NCI-H2196 treated with DMSO at 0.1 percent for 48 hours (cell line): ENCODE measurements at regions not wholly inside any gene's neighbourhood (a gene's known extent, or its start where the extent isn't known, plus 50 kb on each side); places are given as distances from the start of the nearest gene placed in this dataset.
"Not testable (repeated sequence)": the region's sequence is repeated elsewhere in the genome, so short reads cannot be mapped to it uniquely, and the experiment has no call there.

ENCODE experiments used
- DNase-seq: peaks from one replicate; lab custom pipeline; 2025; ENCODE audit not compliant: unreplicated experiment; lab: John Stamatoyannopoulos, UW

DNA sequence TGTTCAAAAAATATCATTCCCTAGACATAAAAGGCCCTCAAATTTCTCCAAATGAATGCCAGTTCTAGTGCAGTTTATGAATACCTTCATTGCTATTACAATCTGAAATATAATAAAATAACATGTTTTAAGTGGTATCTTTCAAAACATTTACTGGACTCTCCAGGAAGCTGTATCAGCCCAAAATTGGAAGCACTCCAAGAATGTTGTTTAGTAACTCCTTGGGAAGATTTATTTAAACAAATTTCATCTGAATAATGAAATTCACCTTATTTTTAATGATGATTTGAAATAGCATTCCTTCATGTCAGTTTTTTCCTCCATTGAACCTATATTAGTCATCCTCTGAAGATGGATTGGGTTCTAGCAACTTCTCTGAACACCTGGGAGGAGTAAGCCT is 217.2 kb upstream of the PCDH18 start:
- no peak for DNase-seq

- no peak for DNase-seq
Observed at GRCh38 chr4:137748616-137749015, 216.3 kb upstream of the PCDH18 start.

GRCh38 chr4:137740141-137740540 is 207.8 kb upstream of the PCDH18 start:
- DNase-seq = no peak

GRCh38 chr4:137739391-137739790 is 207.1 kb upstream of the PCDH18 start:
- DNase-seq = no peak

DNA sequence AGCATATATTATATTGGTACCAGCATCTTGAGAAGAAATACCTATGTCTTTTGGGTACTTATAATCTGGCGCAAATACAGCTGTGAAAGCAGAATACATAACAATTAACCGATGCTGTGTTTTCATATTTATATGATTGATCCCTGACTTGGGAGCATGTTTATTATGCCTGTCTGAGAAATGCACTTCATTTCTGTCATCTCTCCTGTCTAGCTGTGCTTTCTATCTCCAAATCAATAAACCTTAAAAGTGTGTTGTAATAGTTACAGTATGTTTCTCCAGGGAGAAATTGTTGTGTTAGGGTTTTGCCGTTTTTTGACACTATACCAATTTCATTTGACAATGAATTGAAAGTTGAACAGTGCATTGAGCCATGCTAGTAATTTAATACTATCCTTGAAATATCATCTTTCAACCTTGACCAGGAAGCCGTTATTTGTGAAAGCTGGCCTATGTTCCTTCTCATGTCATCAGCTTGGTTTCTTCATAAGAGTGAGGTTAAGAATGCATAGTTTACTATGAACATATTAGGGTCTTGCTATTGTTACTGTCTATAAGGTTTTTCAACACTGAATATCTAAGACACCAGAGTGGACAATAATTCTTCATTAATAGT is 206.2 kb upstream of the PCDH18 start:
- DNase-seq = no peak

DNA sequence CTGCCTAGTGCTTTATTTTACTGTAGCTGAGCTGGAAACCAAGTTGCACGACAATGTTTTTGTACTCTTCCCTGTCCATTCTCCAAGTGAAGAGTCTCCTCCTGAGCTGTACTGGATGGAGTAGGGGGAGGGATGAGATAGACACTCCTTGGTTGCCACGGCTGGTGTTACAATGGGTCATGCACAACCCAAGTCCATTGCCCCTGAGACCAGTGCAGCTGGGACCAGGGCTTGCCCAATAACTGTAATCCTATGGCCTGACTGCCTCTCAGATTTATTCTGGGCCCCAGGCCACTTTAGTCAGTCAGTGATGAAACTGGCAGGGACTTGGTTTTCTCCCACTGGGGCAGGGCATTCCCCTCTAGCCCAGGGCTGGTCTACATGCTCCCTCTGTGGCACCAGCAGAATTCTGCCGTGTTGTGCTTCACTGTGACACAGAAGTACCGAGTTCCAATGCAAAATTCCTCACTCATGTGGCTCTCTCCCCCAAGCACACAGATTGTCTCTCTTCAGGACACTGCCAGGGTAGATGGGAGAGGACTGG is 203.3 kb upstream of the PCDH18 start:
- DNase-seq = no peak

DNA sequence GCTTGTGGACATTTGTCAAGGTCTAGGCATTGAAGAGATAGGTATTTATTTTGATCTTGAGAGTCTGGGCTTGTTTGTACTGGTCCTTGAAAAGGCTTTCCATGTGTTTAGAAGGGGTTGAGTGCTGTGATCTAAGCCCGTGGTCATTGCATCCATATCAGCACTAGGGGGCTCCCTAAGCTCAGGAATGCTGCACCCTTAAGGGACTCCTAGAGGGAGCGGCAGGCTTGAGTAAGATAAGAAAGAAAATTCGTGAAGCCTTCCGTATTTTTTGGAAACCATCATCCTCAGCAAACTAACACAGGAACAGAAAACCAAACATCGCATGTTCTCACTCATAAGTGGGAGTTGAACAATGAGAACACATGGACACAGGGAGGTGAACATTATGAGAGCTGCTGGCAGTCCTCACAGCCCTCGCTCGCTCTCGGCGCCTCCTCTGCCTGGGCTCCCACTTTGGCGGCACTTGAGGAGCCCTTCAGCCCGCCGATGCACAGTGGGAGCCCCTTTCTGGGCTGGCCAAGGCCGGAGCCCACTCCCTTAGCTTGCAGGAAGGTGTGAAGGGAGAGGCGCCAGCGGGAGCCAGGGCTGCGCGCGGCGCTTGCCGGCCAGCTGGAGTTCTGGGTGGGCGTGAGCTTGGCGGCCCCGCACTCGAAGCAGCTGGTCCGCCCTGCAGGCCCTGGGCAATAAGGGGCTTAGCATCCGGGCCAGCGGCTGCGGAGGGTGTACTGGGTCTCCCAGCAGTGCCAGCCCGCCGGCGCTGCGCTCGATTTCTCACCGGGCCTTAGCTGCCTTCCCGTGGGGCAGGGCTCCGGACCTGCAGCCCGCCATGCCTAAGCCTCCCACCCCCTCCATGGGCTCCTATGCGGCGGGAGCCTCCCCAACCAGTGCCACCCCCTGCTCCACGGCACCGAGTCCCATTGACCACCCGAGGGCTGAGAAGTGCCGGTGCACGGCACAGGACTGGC is 201.2 kb upstream of the PCDH18 start:
- not testable (repeated sequence) for DNase-seq

DNA sequence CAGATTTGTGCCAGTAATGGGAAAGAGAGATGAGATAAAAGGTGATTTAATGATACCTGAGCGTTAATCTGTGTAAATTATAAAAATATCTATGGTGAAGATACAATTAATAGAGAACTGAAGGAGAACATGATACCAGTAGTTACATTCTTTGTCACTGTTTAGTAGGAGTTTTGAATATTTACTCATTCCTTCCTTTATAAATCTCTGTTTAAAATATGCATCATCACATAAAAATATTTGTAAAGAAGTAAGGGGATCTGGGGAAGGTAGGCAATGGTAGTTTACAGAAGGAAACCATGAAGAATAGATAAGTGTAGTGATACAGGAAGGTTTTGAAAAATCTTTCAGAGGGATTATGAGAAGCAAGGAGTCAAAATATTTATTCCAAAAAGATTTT is 190.6 kb upstream of the PCDH18 start:
- DNase-seq = no peak

- no peak for DNase-seq
Observed at GRCh38 chr4:137711502-137711901, 179.2 kb upstream of the PCDH18 start.

GRCh38 chr4:137707626-137708025 is 175.3 kb upstream of the PCDH18 start:
- DNase-seq = no peak

DNA sequence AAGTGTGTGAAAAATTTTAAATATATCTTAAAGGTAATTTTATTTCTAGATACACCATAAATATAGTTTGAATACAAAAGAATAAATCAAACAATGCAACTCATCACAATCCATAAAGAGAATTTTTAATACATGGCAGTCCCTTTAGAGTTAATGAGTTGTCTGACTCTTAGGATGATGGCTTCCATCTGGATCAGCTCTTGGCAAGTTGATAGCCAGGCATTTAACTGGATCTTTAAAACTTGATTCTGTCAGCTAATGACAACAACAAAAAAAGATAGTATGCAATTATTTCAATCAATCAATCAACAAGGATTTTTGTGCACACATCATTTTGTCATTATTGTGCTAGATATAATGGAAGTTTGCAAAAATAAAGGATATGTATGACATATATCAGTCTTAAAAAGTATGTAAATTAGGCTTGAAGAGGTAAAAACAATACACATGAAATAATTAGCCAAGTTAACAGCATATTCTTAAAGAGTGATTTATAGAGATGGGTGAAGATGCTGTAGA is 174.9 kb upstream of the PCDH18 start:
- DNase-seq = no peak

GRCh38 chr4:137705171-137705783 is 173.0 kb upstream of the PCDH18 start:
- DNase-seq = no peak

- peak; percentile 19 for DNase-seq
Observed at GRCh38 chr4:137703195-137703594, 170.9 kb upstream of the PCDH18 start.

GRCh38 chr4:137702512-137702911 is 170.2 kb upstream of the PCDH18 start:
- no peak for DNase-seq

- DNase-seq = no peak
Observed at GRCh38 chr4:137701401-137701800, 169.1 kb upstream of the PCDH18 start.

GRCh38 chr4:137700751-137701150 is 168.5 kb upstream of the PCDH18 start:
- DNase-seq = no peak

DNA sequence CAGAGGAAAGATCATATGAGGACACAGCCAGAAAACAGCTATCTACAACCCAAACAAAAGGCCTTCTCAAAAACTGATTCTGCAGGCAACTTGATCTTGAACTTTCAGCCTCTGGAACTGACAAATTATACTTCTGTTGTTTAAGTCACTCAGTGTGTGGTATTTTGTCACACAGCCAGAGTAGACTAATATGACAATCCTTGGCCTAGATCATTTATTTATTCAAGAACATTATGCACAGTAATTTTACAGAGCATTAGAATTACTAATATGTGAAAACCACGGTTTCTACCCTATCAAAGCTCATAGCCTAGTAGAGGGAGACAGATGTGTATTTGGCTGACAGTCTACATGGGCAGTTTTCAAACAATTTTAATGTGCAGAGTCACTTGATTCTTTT is 167.8 kb upstream of the PCDH18 start:
- DNase-seq = no peak

GRCh38 chr4:137694138-137694537 is 161.8 kb upstream of the PCDH18 start:
- no peak for DNase-seq

DNA sequence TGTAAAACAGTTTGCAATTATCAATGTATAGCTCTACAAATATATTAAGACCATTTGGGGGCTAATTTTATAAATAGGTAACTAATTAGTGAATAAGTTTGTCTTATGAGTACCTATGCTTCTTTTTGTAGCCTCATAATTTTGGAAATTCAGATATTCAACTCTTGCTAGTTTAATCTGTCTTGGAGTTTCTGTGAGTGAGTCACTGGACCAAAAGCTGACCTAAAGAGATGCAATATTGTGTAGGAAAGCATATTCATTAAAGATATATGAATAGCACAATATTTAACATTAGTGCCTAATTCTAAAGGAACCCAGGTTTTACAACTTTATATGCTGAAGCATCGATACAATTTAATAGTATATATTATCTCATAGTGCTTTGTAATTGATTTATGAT is 161.3 kb upstream of the PCDH18 start:
- DNase-seq = no peak

- no peak for DNase-seq
Observed at GRCh38 chr4:137692205-137692604, 159.9 kb upstream of the PCDH18 start.

DNA sequence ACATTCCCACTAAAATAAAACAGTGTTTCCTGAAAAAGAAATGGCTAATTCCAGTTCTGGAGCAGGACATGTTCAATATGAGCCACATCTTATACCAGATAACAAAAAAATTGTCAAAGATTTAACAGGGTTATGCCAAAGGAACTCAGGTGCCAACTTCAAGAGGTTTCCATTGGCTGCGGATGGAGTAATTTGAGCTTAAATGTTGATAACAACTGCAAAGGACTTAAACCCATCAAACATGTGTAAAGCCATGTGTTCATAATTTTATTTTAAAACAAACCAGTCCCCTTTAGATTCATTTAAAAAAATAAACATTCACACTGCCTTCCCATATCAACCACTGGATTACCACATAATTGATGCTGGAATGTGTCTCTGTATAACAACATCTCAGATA is 156.4 kb upstream of the PCDH18 start:
- DNase-seq = no peak
